ENCODE measurements at regions not wholly inside any gene's neighbourhood (a gene's known extent, or its start where the extent isn't known, plus 50 kb on each side); places are given as distances from the start of the nearest gene placed in this dataset.

- TF ChIP-seq CTCF (conservative IDR thresholded peaks at IDR 0.05; ENCODE audit: low read depth, low read length): no peak
- no peak for TF ChIP-seq EZH2 (IDR thresholded peaks at IDR 0.05; ENCODE audit: borderline replicate concordance, low read depth, low read length, poor library complexity, severe bottlenecking)
Observed at GRCh38 chr5:42887097-42887496, 75.4 kb upstream of the SELENOP start.
